GM23338 (cell line): ENCODE measurements at regions not wholly inside any gene's neighbourhood (a gene's known extent, or its start where the extent isn't known, plus 50 kb on each side); places are given as distances from the start of the nearest gene placed in this dataset.

Source experiments
- ATAC-seq: fragments of 200-7000 bp; cut with Tn5 transposase; 3 replicates; pipeline ENCODE4 v1.9.1; 2020
- DNase-seq: peaks from one replicate; pipeline ENCODE4 v3.0.0-alpha.2; 2015; ENCODE audit warnings: low spot score
- H2AFZ ChIP-seq: fragments of 200-600 bp; sonication (generic); 2 replicates; pipeline ENCODE4 v1.8.0; 2016; ENCODE audit warnings: antibody characterized with exemption, mild to moderate bottlenecking, moderate library complexity
- H3F3A ChIP-seq: fragments of 200-600 bp; sonication (generic); replicated peaks from 2 replicates; pipeline ENCODE4 v1.8.0; 2017; ENCODE audit warnings: antibody characterized with exemption, mixed run types, low read depth
- H3K27ac ChIP-seq: fragments of 200-600 bp; sonication (generic); 2 replicates; pipeline ENCODE4 v1.6.1; 2016; ENCODE audit warnings: low read depth
- H3K27me3 ChIP-seq: fragments of 200-600 bp; sonication (generic); 2 replicates; pipeline ENCODE4 v1.8.0; 2016; ENCODE audit warnings: mild to moderate bottlenecking, mixed run types, moderate library complexity; ENCODE audit not compliant: insufficient read depth
- H3K36me3 ChIP-seq: fragments of 200-600 bp; sonication (generic); 2 replicates; pipeline ENCODE4 v1.8.0; 2016; ENCODE audit warnings: mild to moderate bottlenecking; ENCODE audit not compliant: insufficient read depth
- H3K4me1 ChIP-seq: fragments of 200-600 bp; sonication (generic); 2 replicates; pipeline ENCODE4 v1.8.0; 2016; ENCODE audit warnings: mild to moderate bottlenecking, moderate library complexity; ENCODE audit not compliant: insufficient read depth
- H3K4me2 ChIP-seq: fragments of 200-600 bp; sonication (generic); 2 replicates; pipeline ENCODE4 v1.7.1; 2017; ENCODE audit warnings: mixed run types
- H3K4me3 ChIP-seq: fragments of 200-600 bp; sonication (generic); 2 replicates; pipeline ENCODE4 v1.6.1; 2016; ENCODE audit warnings: mixed run types
- H3K79me2 ChIP-seq: fragments of 200-600 bp; sonication (generic); replicated peaks from 2 replicates; pipeline ENCODE4 v1.8.0; 2017; ENCODE audit warnings: mild to moderate bottlenecking; ENCODE audit not compliant: insufficient read depth
- H3K9me2 ChIP-seq: fragments of 200-600 bp; sonication (generic); 2 replicates; pipeline ENCODE4 v1.8.0; 2017; ENCODE audit not compliant: insufficient read depth
- H4K20me1 ChIP-seq: fragments of 200-600 bp; sonication (generic); replicated peaks from 2 replicates; pipeline ENCODE4 v1.8.0; 2017; ENCODE audit warnings: mild to moderate bottlenecking; ENCODE audit not compliant: insufficient read depth
- H3K27ac Mint-ChIP-seq: 2 replicates; pipeline ENCODE4 v1.8.0; 2020; ENCODE audit warnings: inconsistent platforms, mild to moderate bottlenecking, moderate library complexity, mixed read lengths
- H3K27me3 Mint-ChIP-seq: 3 replicates; pipeline ENCODE4 v1.8.0; 2022; ENCODE audit warnings: low read depth, mild to moderate bottlenecking, moderate library complexity, mixed read lengths, inconsistent platforms; ENCODE audit not compliant: insufficient read depth, poor library complexity
- H3K36me3 Mint-ChIP-seq: 3 replicates; pipeline ENCODE4 v1.8.0; 2021; ENCODE audit warnings: low read depth, mild to moderate bottlenecking, inconsistent platforms, moderate library complexity, mixed read lengths
- H3K4me1 Mint-ChIP-seq: 3 replicates; pipeline ENCODE4 v1.8.0; 2020; ENCODE audit warnings: mild to moderate bottlenecking, inconsistent platforms, mixed read lengths
- H3K4me3 Mint-ChIP-seq: 3 replicates; pipeline ENCODE4 v1.8.0; 2021; ENCODE audit warnings: moderate library complexity, mild to moderate bottlenecking, inconsistent platforms, mixed read lengths
- H3K9me3 Mint-ChIP-seq: 3 replicates; pipeline ENCODE4 v1.8.0; 2020; ENCODE audit warnings: moderate library complexity, mild to moderate bottlenecking, inconsistent platforms, mixed read lengths
- EZH2 ChIP-seq: fragments of 200-600 bp; sonication (generic); IDR thresholded peaks from one replicate; pipeline ENCODE4 v1.8.0; 2017; ENCODE audit warnings: antibody characterized with exemption, mild to moderate bottlenecking, low read depth; ENCODE audit not compliant: unreplicated experiment
- JUNB ChIP-seq: IDR thresholded peaks from one replicate; pipeline ENCODE4 v1.6.1; 2016; ENCODE audit warnings: antibody characterized with exemption; ENCODE audit not compliant: unreplicated experiment
- NANOG ChIP-seq: IDR thresholded peaks from 2 replicates; pipeline ENCODE4 v1.6.1; 2016; ENCODE audit warnings: antibody characterized with exemption, borderline replicate concordance
- ZNF331 ChIP-seq: fragments of 250-450 bp; sonication (Bioruptor Pico); IDR thresholded peaks from 2 replicates; pipeline ENCODE4 v1.5.0; 2020; ENCODE audit warnings: low read depth, mild to moderate bottlenecking, moderate library complexity
- TF ChIP-seq, protein P1 (sequence below): fragments of 250-450 bp; sonication (Bioruptor Pico); IDR thresholded peaks from 2 replicates; pipeline ENCODE4 v1.5.0; 2020; ENCODE audit warnings: mild to moderate bottlenecking, moderate library complexity
- TF ChIP-seq, protein P2 (sequence below): IDR thresholded peaks from 2 replicates; pipeline ENCODE4 v1.6.1; 2016; ENCODE audit warnings: antibody characterized with exemption
- TF ChIP-seq, protein P3 (sequence below), 2 experiments: fragments of 200-600 bp in 1 of 2; sonication (generic) in 1 of 2; conservative IDR thresholded peaks; 2 replicates each; pipeline versions ENCODE4 v1.5.1 to v1.6.1; 2016 to 2017; ENCODE audit warnings: antibody characterized with exemption in 2 of 2, low read depth in 2 of 2, mild to moderate bottlenecking in 2 of 2, moderate library complexity in 1 of 2

DNA sequence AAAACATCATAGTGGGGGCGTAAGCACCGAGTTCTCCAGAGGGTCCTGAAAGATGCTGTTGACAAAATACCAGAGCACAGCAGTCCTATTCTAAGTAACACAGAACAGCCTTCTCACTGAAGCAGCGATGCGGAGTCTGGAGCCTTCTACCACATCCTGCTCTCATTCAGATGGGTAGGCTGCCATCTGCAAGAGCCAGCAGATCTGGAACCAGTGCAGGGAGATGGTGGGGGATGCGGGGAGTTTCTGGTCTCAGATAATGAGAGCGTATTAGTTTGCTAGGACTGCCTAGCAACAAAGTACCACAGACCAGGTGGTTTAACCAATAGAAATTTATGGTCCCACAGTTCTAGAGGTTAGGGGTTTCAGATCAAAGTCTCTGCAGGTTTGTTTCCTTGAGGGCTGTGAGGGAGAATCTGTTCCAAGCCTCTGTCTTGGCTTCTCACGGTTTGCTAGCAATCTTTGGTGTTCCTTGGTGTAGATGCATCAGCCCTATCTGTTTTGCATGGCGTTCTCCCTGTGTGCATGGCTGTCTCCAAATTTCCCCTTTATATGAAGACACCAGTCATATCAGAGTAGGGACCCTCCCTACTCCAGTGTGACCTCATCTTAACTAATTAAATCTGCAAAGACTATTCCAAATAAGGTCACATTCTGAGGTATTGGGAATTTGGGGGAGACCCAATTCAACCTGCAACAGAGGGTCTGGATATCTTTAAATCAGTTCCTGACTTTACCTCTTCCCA lies 52.0 kb upstream of the STEAP1B start:
- peaks cover 12% of the 10 kb centered on the region for H3K4me1 Mint-ChIP-seq
- Histone ChIP-seq H3K9me2 (no peaks in the 10 kb centered on the region), H3F3A (no peaks in the 10 kb centered on the region), H3K4me2 (no peak overlapping the region), H3K4me1 (peaks cover 9% of the 10 kb centered on the region; the same call in 1 of the 2 replicates), H3K4me3 (no peak overlapping the region), H3K36me3 (no peaks in the 10 kb centered on the region), H4K20me1 (no peaks in the 10 kb centered on the region), H3K79me2 (no peaks in the 10 kb centered on the region), H2AFZ (no peak overlapping the region), H3K27ac (no peak overlapping the region), H3K27me3 (no peaks in the 10 kb centered on the region)
- no peak overlapping the region for H3K27ac Mint-ChIP-seq
- DNase-seq: no peak
- peaks cover 11% of the 10 kb centered on the region for H3K27me3 Mint-ChIP-seq
- no peak overlapping the region for H3K4me3 Mint-ChIP-seq
- H3K36me3 Mint-ChIP-seq: no peaks in the 10 kb centered on the region
- TF ChIP-seq, protein P1, sequence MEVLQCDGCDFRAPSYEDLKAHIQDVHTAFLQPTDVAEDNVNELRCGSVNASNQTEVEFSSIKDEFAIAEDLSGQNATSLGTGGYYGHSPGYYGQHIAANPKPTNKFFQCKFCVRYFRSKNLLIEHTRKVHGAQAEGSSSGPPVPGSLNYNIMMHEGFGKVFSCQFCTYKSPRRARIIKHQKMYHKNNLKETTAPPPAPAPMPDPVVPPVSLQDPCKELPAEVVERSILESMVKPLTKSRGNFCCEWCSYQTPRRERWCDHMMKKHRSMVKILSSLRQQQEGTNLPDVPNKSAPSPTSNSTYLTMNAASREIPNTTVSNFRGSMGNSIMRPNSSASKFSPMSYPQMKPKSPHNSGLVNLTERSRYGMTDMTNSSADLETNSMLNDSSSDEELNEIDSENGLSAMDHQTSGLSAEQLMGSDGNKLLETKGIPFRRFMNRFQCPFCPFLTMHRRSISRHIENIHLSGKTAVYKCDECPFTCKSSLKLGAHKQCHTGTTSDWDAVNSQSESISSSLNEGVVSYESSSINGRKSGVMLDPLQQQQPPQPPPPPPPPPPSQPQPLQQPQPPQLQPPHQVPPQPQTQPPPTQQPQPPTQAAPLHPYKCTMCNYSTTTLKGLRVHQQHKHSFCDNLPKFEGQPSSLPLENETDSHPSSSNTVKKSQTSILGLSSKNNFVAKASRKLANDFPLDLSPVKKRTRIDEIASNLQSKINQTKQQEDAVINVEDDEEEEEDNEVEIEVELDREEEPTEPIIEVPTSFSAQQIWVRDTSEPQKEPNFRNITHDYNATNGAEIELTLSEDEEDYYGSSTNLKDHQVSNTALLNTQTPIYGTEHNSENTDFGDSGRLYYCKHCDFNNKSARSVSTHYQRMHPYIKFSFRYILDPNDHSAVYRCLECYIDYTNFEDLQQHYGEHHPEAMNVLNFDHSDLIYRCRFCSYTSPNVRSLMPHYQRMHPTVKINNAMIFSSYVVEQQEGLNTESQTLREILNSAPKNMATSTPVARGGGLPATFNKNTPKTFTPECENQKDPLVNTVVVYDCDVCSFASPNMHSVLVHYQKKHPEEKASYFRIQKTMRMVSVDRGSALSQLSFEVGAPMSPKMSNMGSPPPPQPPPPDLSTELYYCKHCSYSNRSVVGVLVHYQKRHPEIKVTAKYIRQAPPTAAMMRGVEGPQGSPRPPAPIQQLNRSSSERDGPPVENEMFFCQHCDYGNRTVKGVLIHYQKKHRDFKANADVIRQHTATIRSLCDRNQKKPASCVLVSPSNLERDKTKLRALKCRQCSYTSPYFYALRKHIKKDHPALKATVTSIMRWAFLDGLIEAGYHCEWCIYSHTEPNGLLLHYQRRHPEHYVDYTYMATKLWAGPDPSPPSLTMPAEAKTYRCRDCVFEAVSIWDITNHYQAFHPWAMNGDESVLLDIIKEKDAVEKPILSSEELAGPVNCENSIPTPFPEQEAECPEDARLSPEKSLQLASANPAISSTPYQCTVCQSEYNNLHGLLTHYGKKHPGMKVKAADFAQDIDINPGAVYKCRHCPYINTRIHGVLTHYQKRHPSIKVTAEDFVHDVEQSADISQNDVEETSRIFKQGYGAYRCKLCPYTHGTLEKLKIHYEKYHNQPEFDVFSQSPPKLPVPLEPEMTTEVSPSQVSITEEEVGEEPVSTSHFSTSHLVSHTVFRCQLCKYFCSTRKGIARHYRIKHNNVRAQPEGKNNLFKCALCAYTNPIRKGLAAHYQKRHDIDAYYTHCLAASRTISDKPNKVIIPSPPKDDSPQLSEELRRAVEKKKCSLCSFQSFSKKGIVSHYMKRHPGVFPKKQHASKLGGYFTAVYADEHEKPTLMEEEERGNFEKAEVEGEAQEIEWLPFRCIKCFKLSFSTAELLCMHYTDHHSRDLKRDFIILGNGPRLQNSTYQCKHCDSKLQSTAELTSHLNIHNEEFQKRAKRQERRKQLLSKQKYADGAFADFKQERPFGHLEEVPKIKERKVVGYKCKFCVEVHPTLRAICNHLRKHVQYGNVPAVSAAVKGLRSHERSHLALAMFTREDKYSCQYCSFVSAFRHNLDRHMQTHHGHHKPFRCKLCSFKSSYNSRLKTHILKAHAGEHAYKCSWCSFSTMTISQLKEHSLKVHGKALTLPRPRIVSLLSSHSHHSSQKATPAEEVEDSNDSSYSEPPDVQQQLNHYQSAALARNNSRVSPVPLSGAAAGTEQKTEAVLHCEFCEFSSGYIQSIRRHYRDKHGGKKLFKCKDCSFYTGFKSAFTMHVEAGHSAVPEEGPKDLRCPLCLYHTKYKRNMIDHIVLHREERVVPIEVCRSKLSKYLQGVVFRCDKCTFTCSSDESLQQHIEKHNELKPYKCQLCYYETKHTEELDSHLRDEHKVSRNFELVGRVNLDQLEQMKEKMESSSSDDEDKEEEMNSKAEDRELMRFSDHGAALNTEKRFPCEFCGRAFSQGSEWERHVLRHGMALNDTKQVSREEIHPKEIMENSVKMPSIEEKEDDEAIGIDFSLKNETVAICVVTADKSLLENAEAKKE (CRISPR knock-in tag): no peak
- TF ChIP-seq NANOG: no peak
- TF ChIP-seq, protein P2, sequence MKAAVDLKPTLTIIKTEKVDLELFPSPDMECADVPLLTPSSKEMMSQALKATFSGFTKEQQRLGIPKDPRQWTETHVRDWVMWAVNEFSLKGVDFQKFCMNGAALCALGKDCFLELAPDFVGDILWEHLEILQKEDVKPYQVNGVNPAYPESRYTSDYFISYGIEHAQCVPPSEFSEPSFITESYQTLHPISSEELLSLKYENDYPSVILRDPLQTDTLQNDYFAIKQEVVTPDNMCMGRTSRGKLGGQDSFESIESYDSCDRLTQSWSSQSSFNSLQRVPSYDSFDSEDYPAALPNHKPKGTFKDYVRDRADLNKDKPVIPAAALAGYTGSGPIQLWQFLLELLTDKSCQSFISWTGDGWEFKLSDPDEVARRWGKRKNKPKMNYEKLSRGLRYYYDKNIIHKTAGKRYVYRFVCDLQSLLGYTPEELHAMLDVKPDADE: no peak
- TF ChIP-seq EZH2: no peak
- TF ChIP-seq ZNF331 (CRISPR knock-in tag): no peak
- TF ChIP-seq JUNB: no peak
- TF ChIP-seq, protein P3, sequence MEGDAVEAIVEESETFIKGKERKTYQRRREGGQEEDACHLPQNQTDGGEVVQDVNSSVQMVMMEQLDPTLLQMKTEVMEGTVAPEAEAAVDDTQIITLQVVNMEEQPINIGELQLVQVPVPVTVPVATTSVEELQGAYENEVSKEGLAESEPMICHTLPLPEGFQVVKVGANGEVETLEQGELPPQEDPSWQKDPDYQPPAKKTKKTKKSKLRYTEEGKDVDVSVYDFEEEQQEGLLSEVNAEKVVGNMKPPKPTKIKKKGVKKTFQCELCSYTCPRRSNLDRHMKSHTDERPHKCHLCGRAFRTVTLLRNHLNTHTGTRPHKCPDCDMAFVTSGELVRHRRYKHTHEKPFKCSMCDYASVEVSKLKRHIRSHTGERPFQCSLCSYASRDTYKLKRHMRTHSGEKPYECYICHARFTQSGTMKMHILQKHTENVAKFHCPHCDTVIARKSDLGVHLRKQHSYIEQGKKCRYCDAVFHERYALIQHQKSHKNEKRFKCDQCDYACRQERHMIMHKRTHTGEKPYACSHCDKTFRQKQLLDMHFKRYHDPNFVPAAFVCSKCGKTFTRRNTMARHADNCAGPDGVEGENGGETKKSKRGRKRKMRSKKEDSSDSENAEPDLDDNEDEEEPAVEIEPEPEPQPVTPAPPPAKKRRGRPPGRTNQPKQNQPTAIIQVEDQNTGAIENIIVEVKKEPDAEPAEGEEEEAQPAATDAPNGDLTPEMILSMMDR (conservative IDR thresholded peaks at IDR 0.05; ENCODE audit: low read depth in 2 of 2): no peak
- no peaks in the 10 kb centered on the region for H3K9me3 Mint-ChIP-seq
- no peak for ATAC-seq
